HG02884 (cell line): ENCODE measurements at regions not wholly inside any gene's neighbourhood (a gene's known extent, or its start where the extent isn't known, plus 50 kb on each side); places are given as distances from the start of the nearest gene placed in this dataset.
"Not testable (repeated sequence)": the region's sequence is repeated elsewhere in the genome, so short reads cannot be mapped to it uniquely, and the experiment has no call there.

Source experiments
- ATAC-seq: cut with Tn5 transposase; IDR thresholded peaks from one replicate; pipeline ENCODE4 v1.9.1; 2021; ENCODE audit warnings: mild to moderate bottlenecking, moderate library complexity; ENCODE audit not compliant: unreplicated experiment

DNA sequence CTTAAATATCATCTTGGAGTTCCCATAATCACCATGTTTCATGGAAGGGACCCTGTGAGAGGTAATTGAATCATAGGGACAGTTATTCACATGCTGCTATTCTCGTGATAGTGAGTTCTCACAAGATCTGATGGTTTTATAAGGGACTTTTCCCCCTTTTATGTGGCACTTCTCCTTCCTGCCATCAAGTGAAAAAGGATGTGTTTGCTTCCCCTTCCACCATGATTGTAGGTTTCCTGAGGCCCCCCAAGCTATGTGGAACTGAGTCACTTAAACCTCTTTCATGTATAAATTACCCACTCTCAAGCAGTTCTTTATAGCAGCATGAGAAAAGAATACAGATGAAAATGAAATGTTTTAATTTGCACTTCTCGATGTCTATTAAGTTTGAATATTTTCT is 112.0 kb downstream of the ZNF648 start:
- no peak for ATAC-seq

- ATAC-seq: no peak
Measured at GRCh38 chr1:181948372-181948771, 113.1 kb downstream of the ZNF648 start.

DNA sequence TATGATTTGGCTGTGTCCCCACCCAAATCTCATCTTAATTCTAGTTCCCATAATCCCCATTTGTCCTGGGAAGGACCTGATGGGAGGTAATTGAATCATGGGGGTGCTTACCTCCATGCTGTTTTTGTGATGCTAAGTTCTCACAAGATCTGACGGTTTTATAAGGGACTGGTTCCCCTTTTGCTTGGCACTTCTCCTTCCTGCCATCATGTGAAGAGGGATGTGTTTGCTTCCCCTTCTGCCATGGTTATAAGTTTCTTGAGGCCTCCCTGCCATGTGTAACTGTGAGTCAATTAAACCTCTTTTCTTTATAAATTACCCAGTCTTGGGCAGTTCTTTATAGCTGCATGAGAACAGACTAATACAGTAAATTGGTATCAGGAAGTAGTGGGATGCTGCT is 114.1 kb downstream of the ZNF648 start:
- no peak for ATAC-seq

DNA sequence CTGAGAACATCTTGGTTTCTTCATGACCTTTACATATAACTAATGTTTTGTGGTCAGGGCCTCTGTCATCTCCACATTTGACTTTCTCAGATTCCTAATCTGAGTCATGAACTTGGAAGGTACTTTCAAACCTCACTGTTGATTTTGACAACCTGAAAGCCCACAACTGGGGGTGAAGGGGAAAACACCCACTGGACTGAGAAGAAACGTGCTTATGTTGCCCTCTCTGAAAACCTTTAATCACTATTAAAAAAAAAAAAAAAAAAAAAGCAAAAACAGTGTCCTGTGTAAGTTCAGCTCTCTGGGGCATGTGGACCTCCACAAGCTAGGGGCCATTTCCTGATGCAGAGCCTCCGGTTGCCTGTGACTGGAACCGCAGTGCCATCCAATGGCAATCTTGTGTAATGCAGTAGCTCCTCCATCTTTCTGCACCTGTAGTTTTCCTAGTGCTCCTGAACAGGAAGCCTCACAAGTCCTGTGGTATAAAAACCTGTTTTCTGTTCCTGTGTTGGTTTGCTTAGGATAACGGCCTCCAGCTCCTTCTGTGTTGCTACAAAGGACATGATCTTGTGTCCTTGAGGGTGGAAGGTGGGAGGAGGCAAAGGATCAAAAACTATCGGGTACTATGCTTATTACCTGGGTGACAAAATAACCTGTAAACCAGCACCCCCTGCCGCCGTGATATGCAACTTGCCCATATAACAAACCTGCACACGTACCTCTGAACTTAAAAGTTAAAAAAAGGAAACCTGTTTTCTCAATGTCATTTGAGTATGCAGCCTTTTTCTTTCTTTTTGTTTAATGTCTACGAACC is 124.5 kb downstream of the ZNF648 start:
- peak; percentile 85 for ATAC-seq

DNA sequence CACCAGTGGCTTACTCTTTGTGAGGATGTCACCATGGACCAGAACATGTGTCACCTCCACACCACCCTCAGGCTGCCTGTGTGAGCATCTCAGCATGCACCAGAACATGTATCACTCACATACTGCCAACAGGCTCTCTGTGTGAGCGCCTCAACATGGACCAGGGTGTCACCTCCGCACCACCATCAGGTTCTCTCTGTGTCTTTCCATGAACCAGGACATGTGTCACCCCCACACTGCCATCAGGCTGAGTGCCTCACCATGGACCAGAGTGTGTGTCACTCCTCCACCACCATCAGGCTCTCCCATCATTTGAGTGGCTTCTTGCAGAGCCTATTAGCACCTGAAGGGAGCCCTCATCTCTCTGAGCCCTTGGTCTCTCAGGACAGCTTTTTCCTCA is 125.2 kb downstream of the ZNF648 start:
- ATAC-seq: peak; percentile 23

DNA sequence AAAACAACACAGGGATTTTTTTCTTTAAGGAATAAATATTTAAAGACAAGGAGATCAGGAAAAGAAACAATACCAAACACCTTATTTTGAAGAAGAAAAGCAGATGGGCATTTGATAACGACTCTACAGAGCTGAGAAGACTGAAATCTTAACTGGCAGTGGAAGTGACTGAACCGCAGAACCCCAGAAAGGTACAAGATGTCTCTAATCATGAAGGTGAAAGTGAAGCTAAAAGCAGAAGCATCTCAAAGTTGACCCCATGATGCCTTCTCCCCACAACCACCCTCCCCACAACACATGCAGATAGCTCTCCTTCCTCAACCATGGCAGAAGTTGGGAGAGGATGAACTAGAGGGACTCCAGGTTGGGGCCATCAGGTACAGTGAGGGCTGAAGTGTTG is 129.6 kb downstream of the ZNF648 start:
- ATAC-seq: no peak

DNA sequence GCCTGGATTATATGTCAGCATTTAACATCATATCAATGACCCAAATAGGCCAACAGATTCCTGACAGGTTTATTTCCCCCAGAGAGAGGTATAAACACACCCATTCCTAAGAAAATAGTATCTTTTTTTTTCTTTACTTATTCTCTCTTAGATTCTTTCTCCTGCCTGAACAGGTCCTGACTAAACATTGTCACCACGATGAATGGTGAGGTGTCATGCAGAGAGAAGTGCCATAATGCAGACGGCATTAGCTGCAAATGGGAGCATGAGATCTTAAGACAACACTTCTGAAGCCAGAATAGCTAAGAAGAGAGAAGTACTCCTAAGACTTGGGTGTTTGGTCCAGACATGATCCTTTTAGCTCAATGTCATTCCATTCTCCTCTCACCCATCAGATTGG is 131.3 kb downstream of the ZNF648 start:
- no peak for ATAC-seq

GRCh38 chr1:181926697-181927096 is 134.8 kb downstream of the ZNF648 start:
- no peak for ATAC-seq

DNA sequence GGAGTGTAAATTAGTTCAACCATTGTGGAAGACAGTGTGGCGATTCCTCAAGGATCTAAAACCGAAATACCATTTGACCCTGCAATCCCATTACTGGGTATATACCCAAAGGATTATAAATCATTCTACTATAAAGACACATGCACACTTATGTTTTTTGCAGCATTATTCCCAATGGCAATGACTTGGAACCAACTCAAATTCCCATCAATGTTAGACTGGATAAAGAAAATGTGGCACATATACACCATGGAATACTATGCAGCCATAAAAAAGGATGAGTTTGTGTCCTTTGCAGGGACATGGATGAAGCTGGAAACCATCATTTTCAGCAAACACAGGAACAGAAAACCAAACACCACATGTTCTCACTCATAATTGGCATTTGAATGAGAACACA is 137.5 kb downstream of the ZNF648 start:
- not testable (repeated sequence) for ATAC-seq

DNA sequence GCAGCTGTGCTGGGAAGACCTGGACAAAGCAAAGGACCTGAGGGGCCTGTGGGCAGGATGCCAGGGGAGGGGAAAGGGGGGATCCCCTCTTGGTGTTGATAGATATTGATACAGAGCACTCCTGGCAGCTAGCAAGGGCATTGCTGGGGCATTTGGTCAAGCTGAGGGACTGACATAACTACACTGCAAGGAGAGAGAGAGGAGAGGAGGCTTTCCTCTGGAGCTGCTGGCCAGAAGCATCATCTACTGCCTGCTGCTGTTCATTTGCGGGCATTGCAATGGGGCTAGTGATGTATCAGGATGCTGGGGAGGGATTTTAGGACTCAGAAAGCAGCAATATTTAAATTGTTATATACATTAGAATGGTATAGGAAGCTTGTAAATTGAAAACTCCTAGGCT is 142.0 kb downstream of the ZNF648 start:
- ATAC-seq: no peak

DNA sequence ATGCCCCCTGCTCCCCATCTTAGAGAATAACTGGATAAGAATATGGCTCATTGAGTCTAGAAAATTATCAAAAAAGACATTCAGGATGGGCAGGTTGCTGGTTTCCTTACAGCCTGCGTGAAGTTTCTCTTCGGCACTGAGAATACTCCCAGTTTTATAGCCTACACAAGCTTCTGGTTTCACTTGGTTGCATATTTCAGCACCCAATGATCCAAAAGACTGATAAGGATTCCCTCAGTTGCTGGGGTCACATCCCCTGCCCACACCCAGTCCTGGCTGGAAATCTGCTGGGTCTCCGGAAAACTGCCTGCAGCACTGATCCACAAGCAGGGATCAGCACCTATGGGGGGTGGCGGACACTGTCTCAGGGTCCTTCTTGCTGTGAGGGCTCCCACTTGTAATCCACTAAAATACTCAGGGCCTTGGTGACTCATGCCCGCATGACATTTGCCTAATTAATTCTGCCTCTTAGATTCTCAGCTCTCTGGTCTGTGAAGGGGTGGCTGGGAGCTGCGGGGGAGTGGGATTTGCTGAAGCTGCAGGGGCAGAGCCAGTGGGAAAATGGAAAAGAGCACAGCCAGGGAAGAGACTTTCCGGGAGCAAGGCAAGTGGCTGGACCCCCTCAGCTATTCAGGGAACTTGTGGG is 142.5 kb downstream of the ZNF648 start:
- ATAC-seq: no peak

GRCh38 chr1:181911715-181912114 is 149.8 kb downstream of the ZNF648 start:
- ATAC-seq: no peak

GRCh38 chr1:181910905-181911304 is 150.6 kb downstream of the ZNF648 start:
- no peak for ATAC-seq

- no peak for ATAC-seq
Measured at GRCh38 chr1:181909010-181909409, 152.5 kb downstream of the ZNF648 start.

GRCh38 chr1:181906631-181907030 is 154.9 kb downstream of the ZNF648 start:
- no peak for ATAC-seq

DNA sequence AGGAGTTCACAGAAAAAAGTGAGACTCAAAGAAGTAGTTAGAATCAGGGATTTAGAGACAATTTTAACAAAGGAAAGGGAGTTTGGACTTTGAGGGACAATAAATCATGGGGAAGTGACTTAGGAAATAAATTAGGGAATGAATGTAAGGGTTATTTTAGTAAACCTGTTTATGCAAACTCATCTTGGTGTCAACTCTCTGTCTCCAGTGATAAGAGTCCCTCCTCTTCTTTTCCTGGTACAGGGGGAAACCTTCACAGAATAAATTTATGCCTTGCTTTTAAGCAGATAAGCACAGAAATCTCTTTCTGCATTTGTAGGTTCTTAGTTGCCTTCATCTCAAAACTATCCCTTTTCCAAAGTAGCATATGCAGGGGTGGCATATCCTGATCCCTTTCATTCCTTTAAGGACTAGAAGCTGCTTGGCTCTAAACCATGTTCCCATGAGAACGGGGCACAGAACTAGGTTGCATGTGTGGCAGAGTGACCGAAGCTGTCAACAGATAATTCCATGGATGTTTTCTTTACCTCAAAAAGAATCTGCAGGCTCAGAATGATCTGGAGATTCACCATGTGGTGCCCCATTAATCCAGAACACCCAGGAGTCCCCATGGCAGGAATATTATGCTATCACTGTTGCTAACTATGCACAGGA is 155.4 kb downstream of the ZNF648 start:
- ATAC-seq: no peak

DNA sequence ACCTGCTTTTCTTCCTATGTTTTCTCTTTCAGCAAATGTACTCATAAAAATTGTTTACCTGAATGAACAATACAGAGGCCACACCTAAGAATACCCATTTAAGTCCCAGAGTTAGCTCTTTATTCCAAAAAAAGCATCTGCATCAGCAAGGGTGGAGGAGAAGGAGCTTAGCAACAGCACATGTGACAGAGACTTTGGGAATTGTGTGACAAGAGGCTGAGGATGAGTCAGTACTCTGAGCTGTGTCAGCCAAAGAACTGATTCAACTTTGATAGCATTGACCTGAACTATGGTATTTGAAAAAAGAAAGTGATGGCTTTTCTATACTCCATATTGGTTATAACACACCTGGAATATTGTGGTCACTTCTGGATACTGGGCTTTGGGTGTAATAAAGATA is 162.7 kb downstream of the ZNF648 start:
- no peak for ATAC-seq

DNA sequence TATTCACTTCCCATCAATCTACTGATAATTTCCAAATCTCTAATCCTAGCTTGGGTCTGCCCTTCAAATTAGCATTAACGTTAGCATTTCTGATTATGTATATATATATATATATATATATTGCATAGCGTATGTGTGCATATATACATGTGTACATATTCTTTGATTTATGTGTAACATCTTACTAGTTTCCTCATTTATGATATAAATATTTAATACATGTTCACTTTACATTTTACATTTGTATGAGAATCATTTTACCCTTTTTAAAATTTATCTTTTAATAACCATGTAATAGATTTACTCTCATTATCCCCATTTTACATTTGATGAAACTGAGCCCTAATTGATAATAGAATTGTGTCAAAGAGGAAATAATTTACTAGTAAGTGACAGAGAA is 164.7 kb downstream of the ZNF648 start:
- ATAC-seq: no peak

DNA sequence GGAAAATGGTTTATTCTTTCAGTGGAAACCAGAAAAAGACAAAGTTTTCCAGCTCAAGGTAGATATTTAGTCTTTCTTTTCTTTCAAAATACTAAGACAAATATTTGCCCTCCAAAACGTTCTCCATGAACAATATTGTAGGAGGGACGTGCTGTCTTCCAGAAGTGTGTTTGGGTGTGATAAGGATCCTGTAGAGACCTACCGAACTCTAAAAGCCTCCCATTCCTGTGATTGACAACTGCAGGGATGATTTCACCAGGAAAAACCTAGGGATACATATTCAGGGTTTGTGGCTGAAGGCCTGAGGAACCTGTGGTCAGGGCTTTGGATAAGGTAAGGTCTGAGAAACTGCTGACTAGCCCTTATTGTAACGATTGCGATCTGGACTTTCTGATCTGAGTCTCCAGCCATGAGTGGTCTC is 167.1 kb downstream of the ZNF648 start:
- no peak for ATAC-seq

GRCh38 chr1:181893937-181894336 is 167.6 kb downstream of the ZNF648 start:
- ATAC-seq: no peak

GRCh38 chr1:181893150-181893549 is 168.4 kb downstream of the ZNF648 start:
- not testable (repeated sequence) for ATAC-seq

GRCh38 chr1:181872562-181872961 is 188.9 kb downstream of the ZNF648 start:
- no peak for ATAC-seq
